Lower leg skin (tissue), 3 donors: ENCODE measurements at regions not wholly inside any gene's neighbourhood (a gene's known extent, or its start where the extent isn't known, plus 50 kb on each side); places are given as distances from the start of the nearest gene placed in this dataset.

Experiments
- POLR2A ChIP-seq, 2 donors: fragments of 450-650 bp; IDR thresholded peaks; one replicate each; pipeline ENCODE4 v1.6.1; 2016 to 2017; ENCODE audit warnings: antibody characterized with exemption in 2 of 2, mild to moderate bottlenecking in 1 of 2, moderate library complexity in 1 of 2
- TF ChIP-seq, protein P1 (sequence below), 3 donors: fragments of 450-650 bp; IDR thresholded peaks; one replicate each; pipeline ENCODE4 v1.5.1; 2016; ENCODE audit warnings: antibody characterized with exemption in 3 of 3, mild to moderate bottlenecking in 3 of 3, moderate library complexity in 2 of 3

DNA sequence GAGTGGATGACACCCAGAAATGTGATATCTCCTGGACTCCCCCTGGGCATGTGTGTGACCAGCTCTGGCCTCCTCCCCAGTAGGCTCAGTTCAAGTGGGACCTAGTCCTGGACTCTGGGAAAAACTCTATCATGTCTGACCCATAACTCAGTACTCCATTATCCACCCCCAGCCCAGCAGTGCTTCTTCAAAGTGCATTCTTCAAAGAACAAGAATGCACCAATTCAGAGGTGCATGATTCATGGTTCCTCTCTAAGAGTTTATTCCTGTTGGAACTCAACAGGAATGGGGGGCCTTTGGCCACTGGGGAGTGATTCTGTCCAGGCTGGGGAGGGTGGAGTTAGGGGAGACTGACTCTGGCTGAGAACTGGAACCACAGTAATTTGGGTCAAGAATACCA is 173.6 kb upstream of the CXCL12 start:
- TF ChIP-seq, protein P1, sequence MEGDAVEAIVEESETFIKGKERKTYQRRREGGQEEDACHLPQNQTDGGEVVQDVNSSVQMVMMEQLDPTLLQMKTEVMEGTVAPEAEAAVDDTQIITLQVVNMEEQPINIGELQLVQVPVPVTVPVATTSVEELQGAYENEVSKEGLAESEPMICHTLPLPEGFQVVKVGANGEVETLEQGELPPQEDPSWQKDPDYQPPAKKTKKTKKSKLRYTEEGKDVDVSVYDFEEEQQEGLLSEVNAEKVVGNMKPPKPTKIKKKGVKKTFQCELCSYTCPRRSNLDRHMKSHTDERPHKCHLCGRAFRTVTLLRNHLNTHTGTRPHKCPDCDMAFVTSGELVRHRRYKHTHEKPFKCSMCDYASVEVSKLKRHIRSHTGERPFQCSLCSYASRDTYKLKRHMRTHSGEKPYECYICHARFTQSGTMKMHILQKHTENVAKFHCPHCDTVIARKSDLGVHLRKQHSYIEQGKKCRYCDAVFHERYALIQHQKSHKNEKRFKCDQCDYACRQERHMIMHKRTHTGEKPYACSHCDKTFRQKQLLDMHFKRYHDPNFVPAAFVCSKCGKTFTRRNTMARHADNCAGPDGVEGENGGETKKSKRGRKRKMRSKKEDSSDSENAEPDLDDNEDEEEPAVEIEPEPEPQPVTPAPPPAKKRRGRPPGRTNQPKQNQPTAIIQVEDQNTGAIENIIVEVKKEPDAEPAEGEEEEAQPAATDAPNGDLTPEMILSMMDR (IDR thresholded peaks at IDR 0.05): no peak
- no peak for TF ChIP-seq POLR2A (IDR thresholded peaks at IDR 0.05)
